ENCODE measurements at regions not wholly inside any gene's neighbourhood (a gene's known extent, or its start where the extent isn't known, plus 50 kb on each side); places are given as distances from the start of the nearest gene placed in this dataset.

GRCh38 chr5:110105692-110106091 is 416.0 kb downstream of the MAN2A1 start:
- DNase-seq (ENCODE audit: low read depth in 2 of 2, low spot score in 1 of 2) = no peak

- no peak for DNase-seq (ENCODE audit: low read depth in 2 of 2, low spot score in 1 of 2)
These were observed 417.0 kb downstream of the MAN2A1 start for GRCh38 chr5:110106750-110107149.

GRCh38 chr5:110108520-110108919 is 418.8 kb downstream of the MAN2A1 start:
- no peak for DNase-seq (ENCODE audit: low read depth in 2 of 2, low spot score in 1 of 2)

- DNase-seq (ENCODE audit: low read depth in 2 of 2, low spot score in 1 of 2) = no peak
These were observed 419.9 kb downstream of the MAN2A1 start for GRCh38 chr5:110109667-110110066.

- no peak for DNase-seq (ENCODE audit: low read depth in 2 of 2, low spot score in 1 of 2)
These were observed 422.6 kb downstream of the MAN2A1 start for GRCh38 chr5:110112348-110112747.

GRCh38 chr5:110115503-110115902 is 425.8 kb downstream of the MAN2A1 start:
- no peak for DNase-seq (ENCODE audit: low read depth in 2 of 2, low spot score in 1 of 2)

GRCh38 chr5:110116539-110116938 is 426.8 kb downstream of the MAN2A1 start:
- DNase-seq (ENCODE audit: low read depth in 2 of 2, low spot score in 1 of 2) = no peak

GRCh38 chr5:110134963-110135935 is 445.5 kb downstream of the MAN2A1 start:
- no peak for DNase-seq (ENCODE audit: low read depth in 2 of 2, low spot score in 1 of 2)

GRCh38 chr5:110150199-110150598 is 460.5 kb downstream of the MAN2A1 start:
- no peak for DNase-seq (ENCODE audit: low read depth in 2 of 2, low spot score in 1 of 2)

- DNase-seq (ENCODE audit: low read depth in 2 of 2, low spot score in 1 of 2) = no peak
These were observed 469.5 kb downstream of the MAN2A1 start for GRCh38 chr5:110159202-110159601.

GRCh38 chr5:110161162-110161561 is 471.4 kb downstream of the MAN2A1 start:
- no peak for DNase-seq (ENCODE audit: low read depth in 2 of 2, low spot score in 1 of 2)

GRCh38 chr5:110165366-110165765 is 475.6 kb downstream of the MAN2A1 start:
- DNase-seq (ENCODE audit: low read depth in 2 of 2, low spot score in 1 of 2) = no peak

GRCh38 chr5:110167384-110167783 is 477.7 kb downstream of the MAN2A1 start:
- no peak for DNase-seq (ENCODE audit: low read depth in 2 of 2, low spot score in 1 of 2)

- no peak for DNase-seq (ENCODE audit: low read depth in 2 of 2, low spot score in 1 of 2)
These were observed 479.7 kb downstream of the MAN2A1 start for GRCh38 chr5:110169461-110169860.

GRCh38 chr5:110177729-110178128 is 488.0 kb downstream of the MAN2A1 start:
- DNase-seq (ENCODE audit: low read depth in 2 of 2, low spot score in 1 of 2) = no peak

- DNase-seq (ENCODE audit: low read depth in 2 of 2, low spot score in 1 of 2) = no peak
These were observed 489.6 kb downstream of the MAN2A1 start for GRCh38 chr5:110179321-110179720.

- no peak for DNase-seq (ENCODE audit: low read depth in 2 of 2, low spot score in 1 of 2)
These were observed 504.5 kb downstream of the MAN2A1 start for GRCh38 chr5:110194191-110194590.

GRCh38 chr5:110195288-110195687 is 505.6 kb downstream of the MAN2A1 start:
- DNase-seq (ENCODE audit: low read depth in 2 of 2, low spot score in 1 of 2) = no peak

GRCh38 chr5:110201791-110202190 is 512.1 kb downstream of the MAN2A1 start:
- no peak for DNase-seq (ENCODE audit: low read depth in 2 of 2, low spot score in 1 of 2)

GRCh38 chr5:110203661-110204060 is 513.9 kb downstream of the MAN2A1 start:
- no peak for DNase-seq (ENCODE audit: low read depth in 2 of 2, low spot score in 1 of 2)

- no peak for DNase-seq (ENCODE audit: low read depth in 2 of 2, low spot score in 1 of 2)
These were observed 517.1 kb downstream of the TMEM232 start for GRCh38 chr5:110209401-110209800.

- no peak for DNase-seq (ENCODE audit: low read depth in 2 of 2, low spot score in 1 of 2)
These were observed 507.5 kb downstream of the TMEM232 start for GRCh38 chr5:110218981-110219380.

GRCh38 chr5:110219769-110220168 is 506.7 kb downstream of the TMEM232 start:
- no peak for DNase-seq (ENCODE audit: low read depth in 2 of 2, low spot score in 1 of 2)

Data from stimulated activated CD8-positive, alpha-beta memory T cell treated with anti-CD3 and anti-CD28 coated beads, Interleukin-4, amount 100 ng/mL, for 1 hour (primary cell).